ENCODE measurements at regions not wholly inside any gene's neighbourhood (a gene's known extent, or its start where the extent isn't known, plus 50 kb on each side); places are given as distances from the start of the nearest gene placed in this dataset.

DNA sequence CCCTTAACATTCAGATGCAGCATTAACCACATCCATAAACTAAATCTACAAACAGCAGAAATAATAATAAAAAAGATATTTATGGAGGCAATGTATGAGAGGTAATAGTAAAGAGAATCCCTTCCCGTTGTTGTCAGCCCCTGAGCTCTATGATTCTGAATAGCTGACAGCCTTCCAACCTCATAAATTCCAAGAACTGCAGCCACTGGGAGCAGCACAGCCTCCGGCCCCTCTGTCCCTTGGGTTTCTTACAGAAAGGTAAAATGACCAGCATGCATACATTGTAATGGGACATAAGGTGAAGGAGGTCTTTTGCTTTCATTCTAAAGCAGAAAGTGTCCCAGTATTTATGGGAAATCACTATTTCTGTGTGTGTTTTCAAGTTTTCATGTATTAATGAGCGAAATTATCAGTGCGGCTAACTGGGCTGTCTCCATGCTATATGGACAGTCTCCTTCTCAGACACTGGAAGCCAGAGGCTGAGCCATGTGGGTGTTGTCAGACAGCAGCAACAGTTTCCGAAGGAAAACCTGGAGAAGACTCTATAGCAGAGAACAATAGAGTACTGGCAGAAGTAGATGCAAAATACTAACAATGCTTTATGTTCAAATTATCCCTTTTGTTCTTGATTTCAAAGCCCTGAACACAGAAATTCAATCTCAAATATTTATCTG is 151.6 kb downstream of the LRRC30 start:
- Histone ChIP-seq H3K79me2 (ENCODE audit: control insufficient read depth, insufficient read depth, low read length) (no peaks in the 10 kb centered on the region), H3K4me3 (ENCODE audit: control insufficient read depth in 2 of 3, extremely low read depth in 1 of 3, insufficient read depth in 2 of 3, low read depth in 1 of 3, low read length in 3 of 3) (no peak overlapping the region), H2AFZ (ENCODE audit: control insufficient read depth, low read length) (no peak overlapping the region), H3K9me3 (ENCODE audit: control insufficient read depth, low read depth, low read length) (no peaks in the 10 kb centered on the region), H3K36me3 (ENCODE audit: control insufficient read depth in 2 of 2, extremely low read depth in 1 of 2, insufficient read depth in 2 of 2, low read length in 2 of 2) (no peaks in the 10 kb centered on the region), H3K4me2 (ENCODE audit: control insufficient read depth, extremely low read depth, insufficient read depth, low read depth, low read length) (no peak overlapping the region), H3K27ac (ENCODE audit: control insufficient read depth, insufficient read depth, low read length) (no peak overlapping the region), H4K20me1 (ENCODE audit: control insufficient read depth, extremely low read depth, insufficient read depth, low read length) (no peaks in the 10 kb centered on the region), H3K4me1 (ENCODE audit: control insufficient read depth, extremely low read depth, insufficient read depth, low read length) (no peaks in the 10 kb centered on the region), H3K27me3 (ENCODE audit: control insufficient read depth, extremely low read depth, insufficient read depth, low read length) (peaks cover 5% of the 10 kb centered on the region), H3K9me1 (ENCODE audit: control insufficient read depth, extremely low read depth, insufficient read depth, low read length) (no peaks in the 10 kb centered on the region), H3K9ac (ENCODE audit: control insufficient read depth, extremely low read depth, insufficient read depth, low read length) (no peak overlapping the region)
- no peak for DNase-seq (ENCODE audit: low read depth, low spot score)
- dilution Hi-C loops (cut with MboI; ENCODE audit: extremely low pct_ligation_motif_present, low sequenced_read_pairs): no loop called here
- FAIRE-seq: no peak
- TF ChIP-seq EZH2 (IDR thresholded peaks at IDR 0.05; ENCODE audit: low read length): no peak
- TF ChIP-seq, protein P1, sequence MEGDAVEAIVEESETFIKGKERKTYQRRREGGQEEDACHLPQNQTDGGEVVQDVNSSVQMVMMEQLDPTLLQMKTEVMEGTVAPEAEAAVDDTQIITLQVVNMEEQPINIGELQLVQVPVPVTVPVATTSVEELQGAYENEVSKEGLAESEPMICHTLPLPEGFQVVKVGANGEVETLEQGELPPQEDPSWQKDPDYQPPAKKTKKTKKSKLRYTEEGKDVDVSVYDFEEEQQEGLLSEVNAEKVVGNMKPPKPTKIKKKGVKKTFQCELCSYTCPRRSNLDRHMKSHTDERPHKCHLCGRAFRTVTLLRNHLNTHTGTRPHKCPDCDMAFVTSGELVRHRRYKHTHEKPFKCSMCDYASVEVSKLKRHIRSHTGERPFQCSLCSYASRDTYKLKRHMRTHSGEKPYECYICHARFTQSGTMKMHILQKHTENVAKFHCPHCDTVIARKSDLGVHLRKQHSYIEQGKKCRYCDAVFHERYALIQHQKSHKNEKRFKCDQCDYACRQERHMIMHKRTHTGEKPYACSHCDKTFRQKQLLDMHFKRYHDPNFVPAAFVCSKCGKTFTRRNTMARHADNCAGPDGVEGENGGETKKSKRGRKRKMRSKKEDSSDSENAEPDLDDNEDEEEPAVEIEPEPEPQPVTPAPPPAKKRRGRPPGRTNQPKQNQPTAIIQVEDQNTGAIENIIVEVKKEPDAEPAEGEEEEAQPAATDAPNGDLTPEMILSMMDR (optimal IDR thresholded peaks at IDR 0.05 in 1 of 3, IDR thresholded peaks at IDR 0.05 in 1 of 3, conservative IDR thresholded peaks at IDR 0.05 in 1 of 3; ENCODE audit: extremely low read depth in 1 of 3, insufficient read depth in 2 of 3, low read length in 3 of 3): no peak

DNA sequence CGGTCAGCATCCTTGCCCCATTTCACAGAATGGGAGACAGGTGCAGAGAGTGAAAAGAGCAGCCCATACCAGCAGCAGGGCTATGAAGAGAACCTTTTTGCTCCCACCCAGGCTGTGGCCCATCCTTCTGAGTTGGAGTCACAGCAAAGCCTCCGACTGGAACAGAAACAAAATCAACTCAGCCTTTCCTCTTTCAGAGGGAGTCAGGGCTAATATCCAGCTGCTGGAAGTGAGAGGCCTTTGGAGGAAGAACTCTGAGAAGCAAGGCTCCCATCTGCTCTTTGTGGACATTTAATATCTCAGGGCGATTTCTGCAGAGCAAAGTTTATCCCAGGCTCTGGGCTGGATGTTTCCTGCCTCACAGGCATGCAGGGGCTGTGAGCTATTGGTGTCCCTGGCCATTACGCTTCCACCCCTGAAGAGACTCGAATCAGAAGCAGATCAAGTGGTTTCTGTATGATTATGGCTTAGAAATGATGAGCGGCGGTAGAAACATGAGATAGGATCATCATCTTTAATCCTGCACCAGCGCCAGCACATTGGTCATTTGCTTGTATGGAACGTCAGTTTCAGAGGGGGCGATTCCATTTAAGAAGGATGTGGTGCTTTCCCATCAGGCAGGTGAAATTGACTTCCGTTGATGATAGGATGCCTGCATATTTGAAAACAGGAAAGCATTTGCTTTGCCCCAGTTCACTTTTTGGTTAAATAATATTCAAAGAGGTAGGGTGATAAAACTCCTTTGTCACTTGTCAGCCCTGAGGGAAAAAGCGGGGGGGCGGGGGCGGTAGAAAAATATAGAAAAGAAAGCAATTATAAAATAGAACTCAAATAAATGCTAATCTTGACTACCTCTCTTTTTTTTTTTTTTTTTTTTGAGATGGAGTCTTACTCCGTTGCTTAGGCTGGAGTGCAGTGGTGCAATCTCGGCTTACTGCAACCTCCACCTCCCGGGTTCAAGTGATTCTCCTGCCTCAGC is 152.4 kb downstream of the LRRC30 start:
- no peaks in the 10 kb centered on the region for H3K9me1 ChIP-seq (ENCODE audit: control insufficient read depth, extremely low read depth, insufficient read depth, low read length)
- H3K9ac ChIP-seq (ENCODE audit: control insufficient read depth, extremely low read depth, insufficient read depth, low read length): no peak overlapping the region
- H3K36me3 ChIP-seq (ENCODE audit: control insufficient read depth in 2 of 2, extremely low read depth in 1 of 2, insufficient read depth in 2 of 2, low read length in 2 of 2): no peaks in the 10 kb centered on the region
- H4K20me1 ChIP-seq (ENCODE audit: control insufficient read depth, extremely low read depth, insufficient read depth, low read length): no peaks in the 10 kb centered on the region
- H3K4me2 ChIP-seq (ENCODE audit: control insufficient read depth, extremely low read depth, insufficient read depth, low read depth, low read length): no peak overlapping the region
- H3K9me3 ChIP-seq (ENCODE audit: control insufficient read depth, low read depth, low read length): no peaks in the 10 kb centered on the region
- H3K4me3 ChIP-seq (ENCODE audit: control insufficient read depth in 2 of 3, extremely low read depth in 1 of 3, insufficient read depth in 2 of 3, low read depth in 1 of 3, low read length in 3 of 3): no peak overlapping the region
- TF ChIP-seq EZH2 (IDR thresholded peaks at IDR 0.05; ENCODE audit: low read length): no peak
- TF ChIP-seq, protein P1 (optimal IDR thresholded peaks at IDR 0.05 in 1 of 3, IDR thresholded peaks at IDR 0.05 in 1 of 3, conservative IDR thresholded peaks at IDR 0.05 in 1 of 3; ENCODE audit: extremely low read depth in 1 of 3, insufficient read depth in 2 of 3, low read length in 3 of 3): no peak
- peaks cover 5% of the 10 kb centered on the region for H3K27me3 ChIP-seq (ENCODE audit: control insufficient read depth, extremely low read depth, insufficient read depth, low read length)
- no peak overlapping the region for H2AFZ ChIP-seq (ENCODE audit: control insufficient read depth, low read length)
- H3K4me1 ChIP-seq (ENCODE audit: control insufficient read depth, extremely low read depth, insufficient read depth, low read length): no peaks in the 10 kb centered on the region
- FAIRE-seq: no peak
- H3K79me2 ChIP-seq (ENCODE audit: control insufficient read depth, insufficient read depth, low read length): no peaks in the 10 kb centered on the region
- no peak for DNase-seq (ENCODE audit: low read depth, low spot score)
- no peak overlapping the region for H3K27ac ChIP-seq (ENCODE audit: control insufficient read depth, insufficient read depth, low read length)
- dilution Hi-C loops (cut with MboI; ENCODE audit: extremely low pct_ligation_motif_present, low sequenced_read_pairs): no loop called here

Data from keratinocyte (primary cell).